Stimulated activated CD8-positive, alpha-beta memory T cell treated with anti-CD3 and anti-CD28 coated beads, Interleukin-7, amount 100 ng/mL, for 48 hours (primary cell): ENCODE measurements at regions not wholly inside any gene's neighbourhood (a gene's known extent, or its start where the extent isn't known, plus 50 kb on each side); places are given as distances from the start of the nearest gene placed in this dataset.
"Not testable (repeated sequence)": the region's sequence is repeated elsewhere in the genome, so short reads cannot be mapped to it uniquely, and the experiment has no call there.

ENCODE experiments used
- DNase-seq, 2 donors: peaks; one replicate each; pipeline ENCODE4 v3.0.0-alpha.2; 2020; ENCODE audit warnings: low read depth in 1 of 2; ENCODE audit errors: extremely low read depth in 1 of 2

GRCh38 chr2:198544461-198544860 lies 740.1 kb downstream of the PLCL1 start:
- no peak for DNase-seq

- DNase-seq, result no peak
These were observed 730.4 kb downstream of the PLCL1 start for GRCh38 chr2:198534756-198535155.

GRCh38 chr2:198525211-198525969 lies 721.0 kb downstream of the PLCL1 start:
- no peak for DNase-seq

GRCh38 chr2:198523710-198524109 lies 719.3 kb downstream of the PLCL1 start:
- DNase-seq, result no peak

DNA sequence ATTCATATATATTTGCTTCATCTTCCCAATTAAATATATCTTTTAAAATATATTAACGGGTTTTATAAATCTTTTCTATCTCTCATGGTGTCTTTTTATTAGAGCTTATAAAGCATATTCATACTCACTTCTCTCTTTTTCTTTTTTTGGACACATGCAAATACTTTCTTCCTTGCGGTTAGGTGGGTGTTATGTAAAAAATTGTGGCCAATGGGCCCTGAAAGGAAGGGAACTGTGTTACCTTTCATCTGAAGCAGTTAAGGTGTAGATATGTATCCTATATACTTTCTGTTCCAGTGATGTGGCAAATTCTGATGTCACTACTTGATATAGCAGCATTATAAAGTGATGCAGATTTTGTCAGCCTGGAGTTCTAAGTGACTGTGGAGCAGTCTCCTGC lies 714.5 kb downstream of the PLCL1 start:
- no peak for DNase-seq

GRCh38 chr2:198517976-198518375 lies 713.6 kb downstream of the PLCL1 start:
- DNase-seq, result no peak

GRCh38 chr2:198508610-198509009 lies 704.2 kb downstream of the PLCL1 start:
- not testable (repeated sequence) for DNase-seq

DNA sequence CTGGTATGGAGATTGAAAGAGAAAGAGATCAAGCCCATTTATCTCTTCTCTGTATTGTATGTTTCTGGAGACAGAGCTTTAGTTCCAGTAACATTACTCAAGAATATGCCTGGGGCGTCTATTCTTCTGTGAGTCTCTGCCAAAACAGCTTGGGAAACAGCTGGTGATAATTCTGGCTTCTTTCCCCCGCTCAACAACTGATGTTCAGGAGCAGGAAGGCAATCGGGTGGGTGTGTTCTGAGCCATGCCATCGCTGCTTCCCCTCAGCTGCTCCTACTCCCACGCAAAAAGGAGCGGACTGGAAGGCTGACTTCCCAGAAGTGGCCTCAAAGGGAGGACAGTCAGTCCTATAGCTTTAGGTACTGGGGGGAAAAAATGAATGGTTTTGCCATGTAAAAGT lies 695.1 kb downstream of the PLCL1 start:
- no peak for DNase-seq

- no peak for DNase-seq
These were observed 694.1 kb downstream of the PLCL1 start for GRCh38 chr2:198498516-198498915.

GRCh38 chr2:198498048-198498447 lies 693.7 kb downstream of the PLCL1 start:
- no peak for DNase-seq

DNA sequence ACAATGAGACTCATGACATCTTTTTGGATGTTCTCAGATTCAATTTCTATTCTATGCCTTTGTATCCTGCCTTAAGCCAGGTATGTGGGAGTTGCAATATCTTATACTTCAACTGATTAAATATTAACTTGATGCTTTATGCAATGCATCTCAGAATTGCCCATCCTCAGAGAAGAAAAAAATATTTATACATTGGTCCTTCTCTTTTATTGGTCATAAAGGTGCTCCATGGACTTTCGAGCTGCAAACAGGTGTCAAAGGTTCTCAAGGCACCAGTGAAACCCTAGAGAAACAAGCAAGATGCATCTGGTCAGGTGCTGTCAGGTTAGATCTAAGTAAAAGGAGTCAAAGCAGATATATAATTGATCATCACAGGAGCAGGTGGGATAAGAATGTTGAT lies 690.5 kb downstream of the PLCL1 start:
- no peak for DNase-seq

DNA sequence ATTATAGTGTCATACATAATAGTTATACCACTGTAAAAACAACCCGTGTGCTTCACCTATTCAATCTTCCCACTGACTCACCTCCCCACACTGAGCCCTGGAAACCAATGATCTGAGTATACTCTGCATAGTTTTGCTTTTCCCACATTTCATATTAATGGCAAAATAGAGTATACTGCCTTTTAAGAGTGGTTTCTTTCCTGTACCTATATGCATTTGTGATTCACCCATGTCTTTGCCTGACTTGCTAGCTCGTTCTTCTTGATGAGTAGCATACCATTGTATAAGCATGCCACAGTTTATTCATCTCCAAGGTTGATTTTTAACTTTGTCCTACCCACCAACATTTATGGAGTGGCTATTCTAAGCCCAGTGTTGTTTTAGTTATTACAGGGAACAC lies 686.4 kb downstream of the PLCL1 start:
- no peak for DNase-seq

GRCh38 chr2:198488964-198489363 lies 684.6 kb downstream of the PLCL1 start:
- no peak for DNase-seq

GRCh38 chr2:198483051-198483450 lies 678.7 kb downstream of the PLCL1 start:
- DNase-seq, result no peak

- DNase-seq, result no peak
These were observed 674.7 kb downstream of the PLCL1 start for GRCh38 chr2:198479065-198479464.

- DNase-seq, result no peak
These were observed 674.0 kb downstream of the PLCL1 start for GRCh38 chr2:198478361-198478760.

- DNase-seq, result no peak
These were observed 671.6 kb downstream of the PLCL1 start for GRCh38 chr2:198476007-198476406.

GRCh38 chr2:198471291-198471690 lies 666.9 kb downstream of the PLCL1 start:
- DNase-seq, result no peak

GRCh38 chr2:198468136-198468535 lies 663.7 kb downstream of the PLCL1 start:
- DNase-seq, result no peak

GRCh38 chr2:198465970-198466369 lies 661.6 kb downstream of the PLCL1 start:
- no peak for DNase-seq

DNA sequence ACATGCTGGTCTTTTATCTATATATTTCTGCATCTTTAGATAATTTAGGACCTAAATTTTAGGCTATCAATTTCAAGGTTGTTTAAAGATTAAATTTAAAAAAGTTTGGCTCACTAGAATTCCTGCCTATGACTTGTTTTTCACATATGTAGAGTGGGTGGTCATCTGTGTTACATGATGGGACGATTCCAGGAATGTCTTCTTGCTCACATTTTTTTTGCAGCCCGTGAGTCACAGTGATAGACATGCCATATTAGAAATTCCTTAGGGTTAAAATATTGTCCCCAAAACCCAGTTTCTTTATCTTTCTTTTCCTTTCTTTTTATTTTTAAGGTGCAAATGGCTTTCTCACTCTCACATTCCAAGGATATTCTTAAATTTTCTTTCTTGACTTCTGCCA lies 652.0 kb downstream of the PLCL1 start:
- no peak for DNase-seq

DNA sequence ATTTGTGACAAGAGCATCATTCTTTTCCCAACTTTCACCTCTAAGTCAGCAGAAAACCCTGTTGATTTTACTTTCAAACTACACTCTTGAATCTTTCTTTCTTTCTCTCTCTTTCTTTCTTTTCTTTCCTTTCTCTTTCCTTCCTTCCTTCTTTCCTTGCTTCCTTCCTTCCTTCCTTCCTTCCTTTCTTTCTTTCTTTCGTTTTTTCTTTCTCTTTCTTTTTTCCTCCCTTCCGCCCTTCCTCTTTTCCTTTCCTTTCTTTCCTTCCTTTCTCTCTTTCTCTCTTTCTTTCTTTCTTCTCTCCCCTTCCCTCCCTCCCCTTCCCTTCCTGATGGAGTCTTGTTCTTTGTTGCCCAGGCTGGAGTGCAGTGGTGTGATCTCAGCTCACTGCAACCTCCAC lies 649.5 kb downstream of the PLCL1 start:
- no peak for DNase-seq

- no peak for DNase-seq
These were observed 647.9 kb downstream of the PLCL1 start for GRCh38 chr2:198452327-198452726.
